ENCODE measurements at regions not wholly inside any gene's neighbourhood (a gene's known extent, or its start where the extent isn't known, plus 50 kb on each side); places are given as distances from the start of the nearest gene placed in this dataset.

- H3K27me3 Mint-ChIP-seq (ENCODE audit: insufficient read depth) = no peaks in the 10 kb centered on the region
Measured at GRCh38 chr4:27267339-27267969, 406.8 kb downstream of the STIM2 start.

GRCh38 chr4:27267970-27268355 lies 407.3 kb downstream of the STIM2 start:
- no peaks in the 10 kb centered on the region for H3K27me3 Mint-ChIP-seq (ENCODE audit: insufficient read depth)
- no peaks in the 10 kb centered on the region for H3K9me3 Mint-ChIP-seq
- no peak overlapping the region for H3K4me3 Mint-ChIP-seq
- DNase-seq (ENCODE audit: low spot score) = no peak
- no peak overlapping the region for H3K27ac Mint-ChIP-seq
- no peaks in the 10 kb centered on the region for H3K4me1 Mint-ChIP-seq (ENCODE audit: low read depth)
- H3K36me3 Mint-ChIP-seq (ENCODE audit: low read depth) = no peaks in the 10 kb centered on the region
- intact Hi-C loops (cut with micrococcal nuclease) = no loop called here

More at GRCh38 chr4:27267339-27267969, 406.8 kb downstream of the STIM2 start:
- no peak overlapping the region for H3K27ac Mint-ChIP-seq
- intact Hi-C loops (cut with micrococcal nuclease) = no loop called here
- no peaks in the 10 kb centered on the region for H3K4me1 Mint-ChIP-seq (ENCODE audit: low read depth)
- no peak for DNase-seq (ENCODE audit: low spot score)
- H3K4me3 Mint-ChIP-seq = no peak overlapping the region
- H3K36me3 Mint-ChIP-seq (ENCODE audit: low read depth) = no peaks in the 10 kb centered on the region
- H3K9me3 Mint-ChIP-seq = no peaks in the 10 kb centered on the region

DNA sequence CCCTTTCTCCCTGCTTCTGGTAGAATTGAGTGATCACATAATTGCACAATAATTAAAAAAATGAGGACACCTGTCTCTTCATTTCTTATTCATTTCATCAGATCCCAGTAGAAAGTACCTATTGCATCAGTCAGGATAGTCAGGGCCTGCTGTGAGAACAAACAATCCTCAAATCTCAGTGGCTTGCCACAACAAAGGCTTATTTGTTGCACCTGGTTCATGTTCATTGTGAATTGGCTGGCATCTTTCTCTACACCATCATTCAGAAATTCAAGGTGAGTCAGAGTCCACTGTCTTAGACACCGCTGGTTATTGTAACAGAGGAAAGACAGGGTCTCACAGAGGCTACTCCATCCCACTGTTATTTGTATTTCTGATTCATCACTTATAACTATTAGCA lies 409.8 kb downstream of the STIM2 start:
- H3K27me3 Mint-ChIP-seq (ENCODE audit: insufficient read depth) = no peaks in the 10 kb centered on the region
- no peaks in the 10 kb centered on the region for H3K4me1 Mint-ChIP-seq (ENCODE audit: low read depth)
- H3K36me3 Mint-ChIP-seq (ENCODE audit: low read depth) = no peaks in the 10 kb centered on the region
- intact Hi-C loops (cut with micrococcal nuclease) = no loop called here
- peaks cover 4% of the 10 kb centered on the region for H3K9me3 Mint-ChIP-seq
- no peak overlapping the region for H3K4me3 Mint-ChIP-seq
- H3K27ac Mint-ChIP-seq = no peak overlapping the region
- DNase-seq (ENCODE audit: low spot score) = no peak

GRCh38 chr4:27271555-27271954 lies 410.9 kb downstream of the STIM2 start:
- intact Hi-C loops (cut with micrococcal nuclease) = no loop called here
- H3K27ac Mint-ChIP-seq = no peak overlapping the region
- peaks cover 4% of the 10 kb centered on the region for H3K9me3 Mint-ChIP-seq
- no peak for DNase-seq (ENCODE audit: low spot score)
- H3K4me3 Mint-ChIP-seq = no peak overlapping the region
- H3K4me1 Mint-ChIP-seq (ENCODE audit: low read depth) = no peaks in the 10 kb centered on the region
- no peaks in the 10 kb centered on the region for H3K27me3 Mint-ChIP-seq (ENCODE audit: insufficient read depth)
- no peaks in the 10 kb centered on the region for H3K36me3 Mint-ChIP-seq (ENCODE audit: low read depth)

DNA sequence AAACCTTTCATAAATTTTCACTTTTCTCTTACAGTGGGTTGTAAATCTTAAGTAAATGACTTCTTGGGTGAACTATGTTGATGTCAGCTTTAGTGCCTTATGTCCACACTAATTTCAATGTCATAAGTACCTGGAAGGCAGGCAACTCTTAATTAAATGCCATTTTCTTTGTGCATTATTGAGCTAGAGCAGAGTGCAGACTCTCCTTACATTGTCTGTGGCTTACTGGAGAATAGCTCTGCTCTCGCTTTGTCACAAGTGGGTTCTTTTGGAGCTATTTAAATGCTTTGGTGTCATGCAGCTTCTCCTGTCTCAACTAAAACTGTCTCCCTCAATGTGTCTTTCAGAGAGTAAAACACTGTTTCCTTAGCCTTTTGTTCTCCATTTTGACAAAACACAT lies 411.6 kb downstream of the STIM2 start:
- H3K9me3 Mint-ChIP-seq = peaks cover 4% of the 10 kb centered on the region
- no peaks in the 10 kb centered on the region for H3K36me3 Mint-ChIP-seq (ENCODE audit: low read depth)
- H3K27ac Mint-ChIP-seq = no peak overlapping the region
- no peak for DNase-seq (ENCODE audit: low spot score)
- H3K27me3 Mint-ChIP-seq (ENCODE audit: insufficient read depth) = no peaks in the 10 kb centered on the region
- H3K4me3 Mint-ChIP-seq = no peak overlapping the region
- intact Hi-C loops (cut with micrococcal nuclease) = no loop called here
- no peaks in the 10 kb centered on the region for H3K4me1 Mint-ChIP-seq (ENCODE audit: low read depth)

DNA sequence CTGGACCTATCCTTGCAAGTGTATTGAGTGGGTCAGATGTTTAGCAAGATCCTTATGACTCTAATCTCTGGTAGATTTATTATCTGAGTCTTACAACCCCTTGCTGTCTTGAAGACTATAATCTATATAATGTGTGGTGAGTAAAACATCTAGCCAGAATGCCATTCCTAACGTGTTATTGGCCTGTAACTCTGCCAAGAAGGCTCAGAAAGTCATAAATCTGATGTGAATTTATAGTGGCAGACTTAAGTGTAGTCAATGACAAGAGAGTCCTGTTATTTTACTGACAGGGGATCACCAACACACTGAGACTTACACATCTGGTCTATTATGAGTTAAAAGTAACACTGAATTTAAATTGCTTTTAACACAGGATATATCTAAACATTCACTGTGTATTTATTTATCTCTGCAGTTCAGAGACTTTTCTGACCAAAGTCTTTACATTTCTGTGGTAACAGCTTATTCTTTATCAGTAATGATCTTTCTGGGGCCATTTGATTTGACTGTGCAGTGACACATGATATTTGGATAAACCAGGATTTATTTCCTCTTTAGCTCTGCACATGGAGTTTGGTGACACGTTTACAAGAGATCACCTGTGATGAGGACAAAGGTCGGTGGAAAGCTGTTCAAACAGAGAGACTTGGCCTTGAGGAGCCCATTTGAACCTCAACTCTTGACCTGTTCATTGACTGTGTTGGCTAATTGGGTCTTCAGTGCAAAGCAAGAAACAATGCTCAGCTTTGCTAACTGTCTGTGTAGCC lies 415.8 kb downstream of the STIM2 start:
- no peaks in the 10 kb centered on the region for H3K4me1 Mint-ChIP-seq (ENCODE audit: low read depth)
- no peak for DNase-seq (ENCODE audit: low spot score)
- intact Hi-C loops (cut with micrococcal nuclease) = no loop called here
- peaks cover 9% of the 10 kb centered on the region for H3K9me3 Mint-ChIP-seq
- no peak overlapping the region for H3K4me3 Mint-ChIP-seq
- no peaks in the 10 kb centered on the region for H3K36me3 Mint-ChIP-seq (ENCODE audit: low read depth)
- H3K27ac Mint-ChIP-seq = no peak overlapping the region
- no peaks in the 10 kb centered on the region for H3K27me3 Mint-ChIP-seq (ENCODE audit: insufficient read depth)

DNA sequence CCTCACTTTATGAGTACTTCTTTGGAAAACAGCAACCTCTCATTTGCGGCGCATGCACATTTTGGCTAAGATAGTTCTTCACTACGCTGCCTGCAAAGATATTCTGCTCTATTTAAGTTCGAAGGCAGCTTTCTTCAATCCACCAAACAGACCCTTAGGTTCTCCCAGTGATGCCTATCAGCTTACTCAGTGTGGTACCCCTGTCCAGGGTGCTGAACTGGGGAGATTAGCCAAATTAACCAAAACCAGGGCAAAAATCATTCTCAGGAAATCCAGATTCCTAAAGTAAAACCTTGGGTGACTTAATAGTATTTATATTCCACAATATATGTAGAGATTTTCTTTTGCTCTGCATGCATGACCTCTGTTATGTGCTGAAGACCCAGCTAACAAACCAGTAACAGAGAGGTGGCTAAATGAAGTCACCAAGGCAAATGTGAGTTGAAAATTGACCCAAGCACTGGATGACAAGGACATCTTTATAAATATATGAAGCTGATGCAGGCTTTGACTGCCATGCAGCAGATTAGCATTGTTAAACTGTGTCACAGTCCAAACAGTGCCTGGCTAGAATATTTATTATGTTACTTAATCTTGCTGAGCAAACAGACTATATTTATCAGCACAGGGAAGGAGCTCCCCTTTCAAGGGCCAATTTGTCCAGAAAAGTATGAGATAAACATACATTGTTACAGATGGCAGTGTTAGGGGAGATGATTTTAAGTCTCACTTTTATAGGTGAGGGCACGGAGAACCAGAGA lies 418.2 kb downstream of the STIM2 start:
- Mint-ChIP-seq H3K9me3 (peaks cover 9% of the 10 kb centered on the region), H3K27me3 (ENCODE audit: insufficient read depth) (no peaks in the 10 kb centered on the region), H3K27ac (no peak overlapping the region), H3K36me3 (ENCODE audit: low read depth) (no peaks in the 10 kb centered on the region), H3K4me3 (no peak overlapping the region), H3K4me1 (ENCODE audit: low read depth) (no peaks in the 10 kb centered on the region)
- no peak for DNase-seq (ENCODE audit: low spot score)
- intact Hi-C loops (cut with micrococcal nuclease) = no loop called here

- no peaks in the 10 kb centered on the region for H3K36me3 Mint-ChIP-seq (ENCODE audit: low read depth)
- H3K27me3 Mint-ChIP-seq (ENCODE audit: insufficient read depth) = no peaks in the 10 kb centered on the region
Measured at GRCh38 chr4:27288496-27288895, 427.9 kb downstream of the STIM2 start.

GRCh38 chr4:27289704-27290103 lies 429.1 kb downstream of the STIM2 start:
- Mint-ChIP-seq H3K27ac (no peak overlapping the region), H3K4me1 (ENCODE audit: low read depth) (no peaks in the 10 kb centered on the region), H3K36me3 (ENCODE audit: low read depth) (no peaks in the 10 kb centered on the region), H3K9me3 (no peaks in the 10 kb centered on the region), H3K4me3 (no peak overlapping the region), H3K27me3 (ENCODE audit: insufficient read depth) (no peaks in the 10 kb centered on the region)
- intact Hi-C loops (cut with micrococcal nuclease) = no loop called here
- DNase-seq (ENCODE audit: low spot score) = no peak

More at GRCh38 chr4:27288496-27288895, 427.9 kb downstream of the STIM2 start:
- Mint-ChIP-seq H3K4me3 (no peak overlapping the region), H3K27ac (no peak overlapping the region), H3K9me3 (no peaks in the 10 kb centered on the region), H3K4me1 (ENCODE audit: low read depth) (no peaks in the 10 kb centered on the region)
- DNase-seq (ENCODE audit: low spot score) = no peak
- intact Hi-C loops (cut with micrococcal nuclease) = no loop called here

GRCh38 chr4:27293831-27294230 lies 433.2 kb downstream of the STIM2 start:
- DNase-seq (ENCODE audit: low spot score) = no peak
- Mint-ChIP-seq H3K27ac (no peak overlapping the region), H3K36me3 (ENCODE audit: low read depth) (no peaks in the 10 kb centered on the region), H3K4me1 (ENCODE audit: low read depth) (no peaks in the 10 kb centered on the region), H3K4me3 (no peak overlapping the region), H3K9me3 (no peaks in the 10 kb centered on the region), H3K27me3 (ENCODE audit: insufficient read depth) (no peaks in the 10 kb centered on the region)
- intact Hi-C loops (cut with micrococcal nuclease) = no loop called here

DNA sequence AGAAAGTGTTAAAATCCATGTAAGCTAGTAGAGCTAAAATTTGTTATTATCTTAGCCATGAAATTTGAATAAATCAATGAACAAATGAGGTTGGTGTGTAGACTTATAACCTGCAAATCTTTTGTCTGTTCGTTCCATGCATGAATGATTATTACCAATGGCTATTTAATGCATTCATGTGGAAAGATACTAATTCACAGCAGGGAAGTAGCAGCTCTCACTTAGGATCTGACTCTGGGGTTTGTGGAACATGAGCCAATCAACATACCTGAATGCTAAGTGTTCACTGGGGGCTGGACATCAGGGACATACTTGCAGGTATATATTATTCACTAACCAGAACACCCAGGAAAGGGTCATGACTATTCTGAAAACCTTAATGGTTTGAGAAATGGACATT lies 444.1 kb downstream of the STIM2 start:
- Mint-ChIP-seq H3K27me3 (ENCODE audit: insufficient read depth) (no peaks in the 10 kb centered on the region), H3K4me3 (no peak overlapping the region), H3K27ac (no peak overlapping the region), H3K4me1 (ENCODE audit: low read depth) (no peaks in the 10 kb centered on the region), H3K9me3 (peaks cover 3% of the 10 kb centered on the region), H3K36me3 (ENCODE audit: low read depth) (no peaks in the 10 kb centered on the region)
- DNase-seq (ENCODE audit: low spot score) = no peak
- intact Hi-C loops (cut with micrococcal nuclease) = no loop called here

DNA sequence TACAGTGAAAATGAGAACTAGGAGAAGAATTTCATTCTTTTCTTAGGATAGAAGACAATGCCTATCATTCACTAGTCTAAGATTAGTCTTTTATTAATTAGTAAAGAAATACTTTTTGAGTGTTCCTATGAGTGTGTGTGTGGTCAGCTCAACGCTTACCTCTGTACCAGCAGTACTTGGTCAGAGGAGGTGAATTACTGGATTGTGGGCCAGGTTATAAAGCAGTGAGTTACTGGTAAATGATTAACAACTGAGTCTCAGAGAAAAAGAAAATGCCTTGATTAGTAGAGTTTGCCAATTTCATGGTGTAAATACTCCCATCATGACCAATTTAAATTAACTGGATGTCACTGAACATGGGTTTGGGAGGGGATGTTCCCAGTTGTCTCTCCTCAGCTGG lies 444.6 kb downstream of the STIM2 start:
- no peaks in the 10 kb centered on the region for H3K36me3 Mint-ChIP-seq (ENCODE audit: low read depth)
- H3K27ac Mint-ChIP-seq = no peak overlapping the region
- intact Hi-C loops (cut with micrococcal nuclease) = no loop called here
- H3K4me3 Mint-ChIP-seq = no peak overlapping the region
- no peaks in the 10 kb centered on the region for H3K4me1 Mint-ChIP-seq (ENCODE audit: low read depth)
- H3K9me3 Mint-ChIP-seq = peaks cover 3% of the 10 kb centered on the region
- no peak for DNase-seq (ENCODE audit: low spot score)
- H3K27me3 Mint-ChIP-seq (ENCODE audit: insufficient read depth) = no peaks in the 10 kb centered on the region

- Mint-ChIP-seq H3K9me3 (no peaks in the 10 kb centered on the region), H3K27ac (no peak overlapping the region), H3K36me3 (ENCODE audit: low read depth) (no peaks in the 10 kb centered on the region), H3K4me1 (ENCODE audit: low read depth) (no peaks in the 10 kb centered on the region), H3K4me3 (no peak overlapping the region), H3K27me3 (ENCODE audit: insufficient read depth) (no peaks in the 10 kb centered on the region)
- DNase-seq (ENCODE audit: low spot score) = no peak
- intact Hi-C loops (cut with micrococcal nuclease) = no loop called here
Measured at GRCh38 chr4:27308379-27308778, 447.7 kb downstream of the STIM2 start.
